IMR-90 (cell line): ENCODE measurements at regions not wholly inside any gene's neighbourhood (a gene's known extent, or its start where the extent isn't known, plus 50 kb on each side); places are given as distances from the start of the nearest gene placed in this dataset.

Experiments
- ATAC-seq: fragments of 200-7000 bp; cut with Tn5 transposase; 2 replicates; pipeline ENCODE4 v1.9.1; 2020; ENCODE audit warnings: low read depth, mild to moderate bottlenecking, moderate library complexity
- BruUV-seq: library from RNA; stranded (reverse); fragments of 400-500 nt; replicated peaks from 2 replicates; lab custom pipeline; 2021; lab: Mats Ljungman, UMichigan
- CTCF ChIA-PET: fragments of 300-600 bp; formaldehyde crosslinking; extraction: SDS; loops from one replicate; lab custom pipeline; 2021; ENCODE audit warnings: antibody characterized with exemption; lab: Yijun Ruan, JAX
- POLR2A ChIA-PET: fragments of 300-600 bp; sonication (Branson Sonifier 250); formaldehyde crosslinking; loops from one replicate; lab custom pipeline; 2022; ENCODE audit warnings: antibody characterized with exemption; ENCODE audit not compliant: unreplicated experiment; lab: Charles Lee
- DNase-seq: peaks from one replicate; pipeline ENCODE4 v3.0.0; 2013
- H2AFZ ChIP-seq: replicated peaks from 2 replicates; pipeline ENCODE3; 2013; ENCODE audit warnings: low read length, mild to moderate bottlenecking; ENCODE audit not compliant: poor library complexity
- H2AK5ac ChIP-seq: 2 replicates; pipeline ENCODE4 v1.6.1; 2013; ENCODE audit warnings: low read depth, low read length, inconsistent platforms
- H2AK9ac ChIP-seq: replicated peaks from 2 replicates; pipeline ENCODE3; 2013; ENCODE audit warnings: mild to moderate bottlenecking, low read depth, low read length, moderate library complexity; ENCODE audit not compliant: poor library complexity
- H2BK120ac ChIP-seq: 2 replicates; pipeline ENCODE4 v1.6.1; 2013; ENCODE audit warnings: low read depth, low read length, inconsistent platforms
- H2BK15ac ChIP-seq: 3 replicates; pipeline ENCODE4 v1.6.1; 2013; ENCODE audit warnings: low read depth, low read length, inconsistent platforms
- H2BK20ac ChIP-seq: 2 replicates; pipeline ENCODE4 v1.6.1; 2013; ENCODE audit warnings: low read depth, mild to moderate bottlenecking, inconsistent platforms, low read length, moderate library complexity
- H2BK5ac ChIP-seq: 2 replicates; pipeline ENCODE4 v1.6.1; 2013; ENCODE audit warnings: mild to moderate bottlenecking, low read depth, low read length, inconsistent platforms; ENCODE audit not compliant: poor library complexity, severe bottlenecking
- H3K14ac ChIP-seq: replicated peaks from 2 replicates; pipeline ENCODE4 v1.6.1; 2013; ENCODE audit warnings: low read depth, low read length, inconsistent platforms
- H3K18ac ChIP-seq: 2 replicates; pipeline ENCODE4 v1.6.1; 2013; ENCODE audit warnings: low read depth, low read length, control low read depth
- H3K23ac ChIP-seq: 2 replicates; pipeline ENCODE4 v1.6.1; 2013; ENCODE audit warnings: low read depth, low read length, inconsistent platforms
- H3K27ac ChIP-seq: 2 replicates; pipeline ENCODE4 v1.5.1; 2013; ENCODE audit warnings: mild to moderate bottlenecking, control low read depth, low read length; ENCODE audit not compliant: insufficient read depth
- H3K27me3 ChIP-seq: 2 replicates; pipeline ENCODE4 v1.6.1; 2013; ENCODE audit warnings: low read length; ENCODE audit not compliant: control insufficient read depth, insufficient read depth
- H3K36me3 ChIP-seq: 2 replicates; pipeline ENCODE4 v1.6.1; 2013; ENCODE audit warnings: low read length, mixed read lengths; ENCODE audit not compliant: control insufficient read depth, insufficient read depth
- H3K4ac ChIP-seq: 2 replicates; pipeline ENCODE4 v1.6.1; 2013; ENCODE audit warnings: low read depth, low read length, inconsistent platforms
- H3K4me1 ChIP-seq: 2 replicates; pipeline ENCODE4 v1.6.1; 2013; ENCODE audit warnings: low read length, mixed read lengths; ENCODE audit not compliant: control insufficient read depth, insufficient read depth
- H3K4me2 ChIP-seq: 2 replicates; pipeline ENCODE4 v1.6.1; 2013; ENCODE audit warnings: low read depth, mild to moderate bottlenecking, control low read depth, low read length, moderate library complexity
- H3K4me3 ChIP-seq: 2 replicates; pipeline ENCODE4 v1.5.1; 2013; ENCODE audit warnings: low read depth, mild to moderate bottlenecking, control low read depth, low read length, moderate library complexity; ENCODE audit not compliant: insufficient read depth
- H3K56ac ChIP-seq: 2 replicates; pipeline ENCODE4 v1.6.1; 2013; ENCODE audit warnings: low read length, inconsistent platforms; ENCODE audit not compliant: insufficient read depth; ENCODE audit errors: extremely low read depth
- H3K79me1 ChIP-seq, 2 experiments: 2 replicates each; pipeline ENCODE4 v1.6.1; 2013; ENCODE audit warnings: low read length in 2 of 2, inconsistent platforms in 1 of 2, low read depth in 1 of 2
- H3K9ac ChIP-seq: 2 replicates; pipeline ENCODE4 v1.6.1; 2013; ENCODE audit warnings: low read depth, low read length, control low read depth
- H3K9me1 ChIP-seq: 2 replicates; pipeline ENCODE4 v1.6.1; 2013; ENCODE audit warnings: low read length, inconsistent platforms; ENCODE audit not compliant: insufficient read depth
- H3K9me3 ChIP-seq: 2 replicates; pipeline ENCODE4 v1.6.1; 2013; ENCODE audit warnings: low read length; ENCODE audit not compliant: control insufficient read depth, insufficient read depth
- H4K20me1 ChIP-seq: 2 replicates; pipeline ENCODE4 v1.6.1; 2013; ENCODE audit warnings: low read length, inconsistent platforms; ENCODE audit not compliant: insufficient read depth
- H4K5ac ChIP-seq: 2 replicates; pipeline ENCODE4 v1.6.1; 2013; ENCODE audit warnings: mild to moderate bottlenecking, low read depth, low read length, control low read depth
- H4K8ac ChIP-seq, 2 experiments: 2 replicates each; pipeline ENCODE4 v1.6.1; 2013; ENCODE audit warnings: low read depth in 2 of 2, low read length in 2 of 2, control low read depth in 1 of 2, inconsistent platforms in 1 of 2
- H4K91ac ChIP-seq: 2 replicates; pipeline ENCODE4 v1.6.1; 2013; ENCODE audit warnings: low read depth, low read length, inconsistent platforms; ENCODE audit not compliant: insufficient read depth
- CEBPB ChIP-seq: IDR thresholded peaks from 2 replicates; pipeline ENCODE4 v1.6.1; 2012; ENCODE audit warnings: low read depth, low read length, improper control_type of control experiment
- ELK1 ChIP-seq: fragments of 150-350 bp; IDR thresholded peaks from 2 replicates; pipeline ENCODE4 v1.6.1; 2016; ENCODE audit warnings: low read depth, mild to moderate bottlenecking, low read length, moderate library complexity, borderline replicate concordance
- MAFK ChIP-seq: IDR thresholded peaks from 2 replicates; pipeline ENCODE4 v1.6.1; 2012; ENCODE audit warnings: low read depth, low read length, improper control_type of control experiment
- MAZ ChIP-seq: IDR thresholded peaks from 2 replicates; pipeline ENCODE4 v1.6.1; 2012; ENCODE audit warnings: low read depth, mild to moderate bottlenecking, low read length, improper control_type of control experiment, moderate library complexity, borderline replicate concordance
- POLR2A ChIP-seq: IDR thresholded peaks from 2 replicates; pipeline ENCODE4 v1.6.1; 2012; ENCODE audit warnings: mild to moderate bottlenecking, low read depth, low read length
- RCOR1 ChIP-seq: IDR thresholded peaks from 2 replicates; pipeline ENCODE4 v1.6.1; 2012; ENCODE audit warnings: mild to moderate bottlenecking, low read length, improper control_type of control experiment; ENCODE audit not compliant: insufficient replicate concordance
- RFX5 ChIP-seq: IDR thresholded peaks from 2 replicates; pipeline ENCODE4 v1.8.0; 2012; ENCODE audit warnings: low read depth, mild to moderate bottlenecking, low read length, moderate library complexity
- USF2 ChIP-seq: fragments of 150-350 bp; IDR thresholded peaks from 2 replicates; pipeline ENCODE4 v1.6.1; 2017; ENCODE audit warnings: mild to moderate bottlenecking, antibody characterized with exemption, low read length, low read depth
- WGBS, 2 experiments: methylation state at CpG; one replicate each; pipeline versions ENCODE4 v1.1.5 to v1.1.7; 2013; ENCODE audit warnings: missing lambda C conversion rate in 2 of 2; ENCODE audit not compliant: insufficient read length in 1 of 2; ENCODE audit errors: extremely low coverage in 2 of 2; 5-methylcytosine and 5-hydroxymethylcytosine counted together
- dilution Hi-C: fragments of 300-500 bp; cut with HindIII; formaldehyde crosslinking; loops from one replicate; pipeline ENCODE4 v1.14.3; 2018; ENCODE audit warnings: low sequenced_read_pairs; ENCODE audit not compliant: unreplicated experiment
- in situ Hi-C: fragments of 300-500 bp; cut with MboI; formaldehyde crosslinking; loops from 3 replicates; pipeline ENCODE4 v1.14.3; 2019; ENCODE audit warnings: low sequenced_read_pairs, inconsistent platforms, mixed read lengths
- intact Hi-C: fragments of 100-400 bp; cut with micrococcal nuclease; formaldehyde crosslinking; loops from 2 replicates; pipeline ENCODE4 v1.10.0; 2022

DNA sequence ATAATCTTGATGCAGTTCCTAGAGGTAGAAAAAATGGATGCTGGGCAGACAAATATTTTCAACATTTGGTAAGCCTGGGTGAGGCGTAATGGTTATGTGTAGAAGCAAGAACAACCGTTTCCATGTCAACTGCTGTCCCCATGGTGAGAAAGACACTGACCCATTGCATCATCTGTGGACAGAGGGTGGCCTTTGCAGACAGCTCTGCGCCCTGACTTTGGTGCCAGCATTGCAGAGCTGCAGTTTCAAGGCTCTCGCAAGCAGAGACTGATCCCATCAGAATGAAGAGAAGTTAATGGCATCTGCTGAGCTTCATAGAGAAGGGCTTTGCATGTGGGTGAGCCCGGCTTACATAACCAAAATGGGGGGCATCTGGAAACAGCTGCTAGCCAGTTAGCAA lies 179.0 kb upstream of the ADRA1B start:
- Histone ChIP-seq H2AK5ac (no peak overlapping the region), H4K20me1 (no peaks in the 10 kb centered on the region), H4K91ac (no peak overlapping the region), H3K9me1 (no peaks in the 10 kb centered on the region), H3K18ac (no peak overlapping the region), H3K4me2 (no peak overlapping the region), H2BK15ac (no peak overlapping the region), H3K9me3 (no peaks in the 10 kb centered on the region; the same call in none of the 2 replicates), H3K56ac (no peak overlapping the region), H3K4ac (no peak overlapping the region), H3K9ac (no peak overlapping the region), H2AFZ (no peak overlapping the region), H4K8ac (no peak overlapping the region), H4K5ac (no peak overlapping the region), H3K23ac (no peak overlapping the region), H3K14ac (no peak overlapping the region), H3K36me3 (no peaks in the 10 kb centered on the region), H3K4me1 (no peaks in the 10 kb centered on the region), H2BK120ac (no peak overlapping the region), H3K4me3 (no peak overlapping the region), H3K27me3 (peaks cover 11% of the 10 kb centered on the region), H2AK9ac (no peak overlapping the region), H2BK5ac (no peak overlapping the region), H2BK20ac (no peak overlapping the region), H3K27ac (no peak overlapping the region), H3K79me1 (no peaks in the 10 kb centered on the region)
- in situ Hi-C loops = no loop called here
- ChIA-PET CTCF (no interaction called here), POLR2A (no interaction called here)
- TF ChIP-seq ELK1 = no peak
- 0 out of 2 replicates have a peak, but pooled peaks have one; percentile 5 for TF ChIP-seq CEBPB
- no peak for TF ChIP-seq USF2
- TF ChIP-seq POLR2A = no peak
- no peak for TF ChIP-seq RFX5
- no peak for TF ChIP-seq MAZ
- no peak for TF ChIP-seq RCOR1
- TF ChIP-seq MAFK = no peak
- WGBS, 2 experiments = 65% methylated on average over 2 of the region's 5 CpGs; no CpG with 5 or more reads in 1 of the 2 experiments
- intact Hi-C loops = no loop called here
- DNase-seq (no peak), ATAC-seq (no peak)
- dilution Hi-C loops = no loop called here
- BruUV-seq = no TSS peak
